SK-N-SH (cell line): ENCODE measurements at regions not wholly inside any gene's neighbourhood (a gene's known extent, or its start where the extent isn't known, plus 50 kb on each side); places are given as distances from the start of the nearest gene placed in this dataset.

Experiments
- CHD2 ChIP-seq: fragments of 150-350 bp; IDR thresholded peaks from 2 replicates; pipeline ENCODE4 v1.6.1; 2018; ENCODE audit warnings: low read length; ENCODE audit not compliant: partially characterized antibody
- EP300 ChIP-seq, 2 experiments: IDR thresholded peaks; 2 replicates each; pipeline versions ENCODE4 v1.4.0 to v1.6.1; 2012; ENCODE audit warnings: borderline replicate concordance in 1 of 2, low read depth in 1 of 2, low read length in 1 of 2
- EZH2phosphoT487 ChIP-seq: fragments of 200-600 bp; sonication (generic); IDR thresholded peaks from 2 replicates; pipeline ENCODE4 v1.6.1; 2017; ENCODE audit warnings: low read depth, mixed run types, mild to moderate bottlenecking, antibody characterized with exemption, moderate library complexity, borderline replicate concordance
- GABPA ChIP-seq: IDR thresholded peaks from 2 replicates; pipeline ENCODE4 v1.4.0; 2012; ENCODE audit warnings: low read depth, mild to moderate bottlenecking
- NRF1 ChIP-seq: IDR thresholded peaks from 2 replicates; pipeline ENCODE4 v1.6.1; 2012; ENCODE audit warnings: low read depth, mild to moderate bottlenecking, low read length
- POLR2AphosphoS5 ChIP-seq: IDR thresholded peaks from 2 replicates; pipeline ENCODE4 v1.6.1; 2012; ENCODE audit warnings: low read depth, low read length
- RAD21 ChIP-seq: IDR thresholded peaks from 2 replicates; pipeline ENCODE4 v1.6.1; 2012; ENCODE audit warnings: mild to moderate bottlenecking, low read length
- SIN3A ChIP-seq: IDR thresholded peaks from 2 replicates; pipeline ENCODE4 v1.6.1; 2012; ENCODE audit warnings: low read depth, mild to moderate bottlenecking, low read length, moderate library complexity, borderline replicate concordance
- SMC3 ChIP-seq: IDR thresholded peaks from 2 replicates; pipeline ENCODE4 v1.6.1; 2012; ENCODE audit warnings: low read depth, low read length, improper control_type of control experiment
- TF ChIP-seq, protein P1 (sequence below): fragments of 200-600 bp; sonication (generic); IDR thresholded peaks from 2 replicates; pipeline ENCODE4 v1.6.1; 2017; ENCODE audit warnings: antibody characterized with exemption, mild to moderate bottlenecking, moderate library complexity
- TF ChIP-seq, protein P2 (sequence below): IDR thresholded peaks from 2 replicates; pipeline ENCODE4 v1.4.0; 2012; ENCODE audit warnings: low read depth
- TF ChIP-seq, protein P3 (sequence below): IDR thresholded peaks from 2 replicates; pipeline ENCODE4 v1.6.1; 2012; ENCODE audit warnings: mild to moderate bottlenecking, low read depth, low read length, moderate library complexity
- TF ChIP-seq, protein P4 (sequence below): IDR thresholded peaks from 2 replicates; pipeline ENCODE4; 2012

DNA sequence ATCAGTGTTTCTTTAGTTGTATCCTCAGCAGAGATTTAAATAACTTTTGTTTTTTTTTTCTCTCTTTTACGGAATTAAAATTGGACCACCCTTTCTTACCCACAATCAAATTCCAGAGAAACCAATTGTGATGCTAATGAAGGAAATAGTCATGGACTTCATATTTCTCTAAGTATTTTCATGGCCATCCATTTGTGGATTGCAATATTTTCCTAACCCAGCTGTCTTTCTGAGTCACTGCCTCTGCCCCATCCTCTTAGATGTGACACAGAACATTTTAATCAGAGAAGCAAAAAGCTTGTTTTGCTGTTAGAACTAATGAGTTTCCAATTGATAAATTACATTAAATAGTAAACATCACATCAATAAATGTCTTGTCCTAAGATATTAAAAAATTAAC is 405.5 kb upstream of the ADGRB3 start:
- TF ChIP-seq, protein P1, sequence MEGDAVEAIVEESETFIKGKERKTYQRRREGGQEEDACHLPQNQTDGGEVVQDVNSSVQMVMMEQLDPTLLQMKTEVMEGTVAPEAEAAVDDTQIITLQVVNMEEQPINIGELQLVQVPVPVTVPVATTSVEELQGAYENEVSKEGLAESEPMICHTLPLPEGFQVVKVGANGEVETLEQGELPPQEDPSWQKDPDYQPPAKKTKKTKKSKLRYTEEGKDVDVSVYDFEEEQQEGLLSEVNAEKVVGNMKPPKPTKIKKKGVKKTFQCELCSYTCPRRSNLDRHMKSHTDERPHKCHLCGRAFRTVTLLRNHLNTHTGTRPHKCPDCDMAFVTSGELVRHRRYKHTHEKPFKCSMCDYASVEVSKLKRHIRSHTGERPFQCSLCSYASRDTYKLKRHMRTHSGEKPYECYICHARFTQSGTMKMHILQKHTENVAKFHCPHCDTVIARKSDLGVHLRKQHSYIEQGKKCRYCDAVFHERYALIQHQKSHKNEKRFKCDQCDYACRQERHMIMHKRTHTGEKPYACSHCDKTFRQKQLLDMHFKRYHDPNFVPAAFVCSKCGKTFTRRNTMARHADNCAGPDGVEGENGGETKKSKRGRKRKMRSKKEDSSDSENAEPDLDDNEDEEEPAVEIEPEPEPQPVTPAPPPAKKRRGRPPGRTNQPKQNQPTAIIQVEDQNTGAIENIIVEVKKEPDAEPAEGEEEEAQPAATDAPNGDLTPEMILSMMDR, result no peak
- TF ChIP-seq EP300 (IDR thresholded peaks at IDR 0.05; ENCODE audit: borderline replicate concordance in 1 of 2, low read depth in 1 of 2, low read length in 1 of 2) (no peak), SMC3 (no peak), CHD2 (no peak), POLR2AphosphoS5 (no peak), EZH2phosphoT487 (no peak), SIN3A (no peak), GABPA (no peak), NRF1 (no peak), RAD21 (no peak)
- TF ChIP-seq, protein P2, sequence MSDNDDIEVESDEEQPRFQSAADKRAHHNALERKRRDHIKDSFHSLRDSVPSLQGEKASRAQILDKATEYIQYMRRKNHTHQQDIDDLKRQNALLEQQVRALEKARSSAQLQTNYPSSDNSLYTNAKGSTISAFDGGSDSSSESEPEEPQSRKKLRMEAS, result no peak
- TF ChIP-seq, protein P3, sequence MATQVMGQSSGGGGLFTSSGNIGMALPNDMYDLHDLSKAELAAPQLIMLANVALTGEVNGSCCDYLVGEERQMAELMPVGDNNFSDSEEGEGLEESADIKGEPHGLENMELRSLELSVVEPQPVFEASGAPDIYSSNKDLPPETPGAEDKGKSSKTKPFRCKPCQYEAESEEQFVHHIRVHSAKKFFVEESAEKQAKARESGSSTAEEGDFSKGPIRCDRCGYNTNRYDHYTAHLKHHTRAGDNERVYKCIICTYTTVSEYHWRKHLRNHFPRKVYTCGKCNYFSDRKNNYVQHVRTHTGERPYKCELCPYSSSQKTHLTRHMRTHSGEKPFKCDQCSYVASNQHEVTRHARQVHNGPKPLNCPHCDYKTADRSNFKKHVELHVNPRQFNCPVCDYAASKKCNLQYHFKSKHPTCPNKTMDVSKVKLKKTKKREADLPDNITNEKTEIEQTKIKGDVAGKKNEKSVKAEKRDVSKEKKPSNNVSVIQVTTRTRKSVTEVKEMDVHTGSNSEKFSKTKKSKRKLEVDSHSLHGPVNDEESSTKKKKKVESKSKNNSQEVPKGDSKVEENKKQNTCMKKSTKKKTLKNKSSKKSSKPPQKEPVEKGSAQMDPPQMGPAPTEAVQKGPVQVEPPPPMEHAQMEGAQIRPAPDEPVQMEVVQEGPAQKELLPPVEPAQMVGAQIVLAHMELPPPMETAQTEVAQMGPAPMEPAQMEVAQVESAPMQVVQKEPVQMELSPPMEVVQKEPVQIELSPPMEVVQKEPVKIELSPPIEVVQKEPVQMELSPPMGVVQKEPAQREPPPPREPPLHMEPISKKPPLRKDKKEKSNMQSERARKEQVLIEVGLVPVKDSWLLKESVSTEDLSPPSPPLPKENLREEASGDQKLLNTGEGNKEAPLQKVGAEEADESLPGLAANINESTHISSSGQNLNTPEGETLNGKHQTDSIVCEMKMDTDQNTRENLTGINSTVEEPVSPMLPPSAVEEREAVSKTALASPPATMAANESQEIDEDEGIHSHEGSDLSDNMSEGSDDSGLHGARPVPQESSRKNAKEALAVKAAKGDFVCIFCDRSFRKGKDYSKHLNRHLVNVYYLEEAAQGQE, result no peak
- TF ChIP-seq, protein P4, sequence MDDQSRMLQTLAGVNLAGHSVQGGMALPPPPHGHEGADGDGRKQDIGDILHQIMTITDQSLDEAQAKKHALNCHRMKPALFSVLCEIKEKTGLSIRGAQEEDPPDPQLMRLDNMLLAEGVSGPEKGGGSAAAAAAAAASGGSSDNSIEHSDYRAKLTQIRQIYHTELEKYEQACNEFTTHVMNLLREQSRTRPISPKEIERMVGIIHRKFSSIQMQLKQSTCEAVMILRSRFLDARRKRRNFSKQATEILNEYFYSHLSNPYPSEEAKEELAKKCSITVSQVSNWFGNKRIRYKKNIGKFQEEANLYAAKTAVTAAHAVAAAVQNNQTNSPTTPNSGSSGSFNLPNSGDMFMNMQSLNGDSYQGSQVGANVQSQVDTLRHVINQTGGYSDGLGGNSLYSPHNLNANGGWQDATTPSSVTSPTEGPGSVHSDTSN, result no peak
